Stomach (tissue), 8 donors: ENCODE measurements at regions not wholly inside any gene's neighbourhood (a gene's known extent, or its start where the extent isn't known, plus 50 kb on each side); places are given as distances from the start of the nearest gene placed in this dataset.

Experiments
- DNase-seq, 2 donors: peaks; one replicate each; pipeline versions ENCODE4 v3.0.0 to v3.0.0-alpha.2; 2013 to 2019
- H3K27ac ChIP-seq, 5 donors: fragments of 200-600 bp in 4 of 5; sonication (generic) in 4 of 5; one replicate each; pipeline ENCODE4 v1.5.1; 2013 to 2019; ENCODE audit warnings: mild to moderate bottlenecking in 1 of 5, moderate library complexity in 1 of 5
- H3K27me3 ChIP-seq, 3 donors: fragments of 200-600 bp; sonication (generic); one replicate each; pipeline ENCODE4 v1.5.1; 2017 to 2019; ENCODE audit warnings: mixed run types in 1 of 3
- H3K36me3 ChIP-seq, 4 donors: fragments of 200-600 bp; sonication (generic); 1 replicate in 3 of 4; 2 replicates in 1 of 4; pipeline ENCODE4 v1.5.1; 2016 to 2019
- H3K4me1 ChIP-seq, 4 donors: fragments of 200-600 bp; sonication (generic); one replicate each; pipeline ENCODE4 v1.5.1; 2016 to 2019
- H3K4me3 ChIP-seq, 4 donors: fragments of 200-600 bp; sonication (generic) in 3 of 4; one replicate each; pipeline ENCODE4 v1.5.1; 2016 to 2019; ENCODE audit warnings: mild to moderate bottlenecking in 1 of 4
- H3K9me3 ChIP-seq, 4 donors: fragments of 200-600 bp; sonication (generic); one replicate each; pipeline ENCODE4 v1.5.1; 2016 to 2019
- EP300 ChIP-seq: sonication (generic); formaldehyde crosslinking; IDR thresholded peaks from one replicate; pipeline ENCODE4 v1.6.1; 2017; ENCODE audit warnings: antibody characterized with exemption
- POLR2A ChIP-seq, 4 donors: fragments of 450-650 bp; IDR thresholded peaks; one replicate each; pipeline ENCODE4 v1.6.1; 2016; ENCODE audit warnings: antibody characterized with exemption in 4 of 4, control low read depth in 2 of 4, mild to moderate bottlenecking in 1 of 4, moderate library complexity in 1 of 4
- POLR2AphosphoS5 ChIP-seq, 3 donors: sonication (generic); formaldehyde crosslinking; IDR thresholded peaks; one replicate each; pipeline ENCODE4 v1.6.1; 2016; ENCODE audit warnings: antibody characterized with exemption in 3 of 3
- WGBS, 5 donors: extraction: QIAGEN DNeasy Blood & Tissue Kit in 3 of 5; methylation state at CpG; one replicate each; pipeline versions ENCODE4 v1.1.5 to v1.1.7; 2013 to 2018; 5-methylcytosine and 5-hydroxymethylcytosine counted together
- intact Hi-C: fragments of 100-400 bp; cut with DNase I; formaldehyde crosslinking; loops from one replicate; pipeline ENCODE4 v1.15.1; 2023; ENCODE audit warnings: low total_unique reads
- TF ChIP-seq, protein P1 (sequence below), 7 experiments: fragments of 450-650 bp in 4 of 7; fragments of 200-600 bp in 3 of 7; sonication (generic) in 3 of 7; IDR thresholded peaks; one replicate each; pipeline ENCODE4 v1.5.1; 2016 to 2019; ENCODE audit warnings: antibody characterized with exemption in 7 of 7, control low read depth in 2 of 7, mild to moderate bottlenecking in 1 of 7
- donor health status: healthy with polysubstance abuse.
- donor health status: Bipolar disorder and iron deficiency.
- donor health status: healthy.

DNA sequence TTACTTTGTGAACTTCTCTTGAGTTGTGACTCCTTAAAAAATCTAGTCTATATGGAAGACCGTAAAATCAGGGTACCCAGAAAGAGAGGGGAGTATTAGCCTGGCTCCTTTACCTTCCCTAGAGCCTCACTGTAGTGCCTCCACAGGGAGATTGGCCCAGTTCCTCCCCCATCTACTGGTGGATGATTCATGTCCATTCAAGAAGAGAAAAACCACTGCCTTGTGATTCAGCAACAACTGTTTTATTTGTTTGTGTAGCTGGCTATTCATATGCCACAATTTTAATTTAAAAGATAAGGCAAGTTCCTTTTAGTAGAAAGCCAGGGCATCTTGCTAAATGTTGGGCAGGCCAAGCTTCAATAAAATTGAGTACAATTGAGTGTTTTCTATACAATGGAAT is 221.8 kb upstream of the KCNIP4 start:
- intact Hi-C loops, result no loop called here
- H3K9me3 ChIP-seq, result no peaks in the 10 kb centered on the region
- no peak overlapping the region for H3K4me3 ChIP-seq
- no peaks in the 10 kb centered on the region for H3K36me3 ChIP-seq
- no peaks in the 10 kb centered on the region for H3K4me1 ChIP-seq
- 79 to 100% (median 89%) methylated on average over 1 of the region's 1 CpG for WGBS, 5 donors
- TF ChIP-seq EP300, result no peak
- no peak for TF ChIP-seq POLR2AphosphoS5 (IDR thresholded peaks at IDR 0.05)
- no peak for TF ChIP-seq POLR2A (IDR thresholded peaks at IDR 0.05)
- TF ChIP-seq, protein P1, sequence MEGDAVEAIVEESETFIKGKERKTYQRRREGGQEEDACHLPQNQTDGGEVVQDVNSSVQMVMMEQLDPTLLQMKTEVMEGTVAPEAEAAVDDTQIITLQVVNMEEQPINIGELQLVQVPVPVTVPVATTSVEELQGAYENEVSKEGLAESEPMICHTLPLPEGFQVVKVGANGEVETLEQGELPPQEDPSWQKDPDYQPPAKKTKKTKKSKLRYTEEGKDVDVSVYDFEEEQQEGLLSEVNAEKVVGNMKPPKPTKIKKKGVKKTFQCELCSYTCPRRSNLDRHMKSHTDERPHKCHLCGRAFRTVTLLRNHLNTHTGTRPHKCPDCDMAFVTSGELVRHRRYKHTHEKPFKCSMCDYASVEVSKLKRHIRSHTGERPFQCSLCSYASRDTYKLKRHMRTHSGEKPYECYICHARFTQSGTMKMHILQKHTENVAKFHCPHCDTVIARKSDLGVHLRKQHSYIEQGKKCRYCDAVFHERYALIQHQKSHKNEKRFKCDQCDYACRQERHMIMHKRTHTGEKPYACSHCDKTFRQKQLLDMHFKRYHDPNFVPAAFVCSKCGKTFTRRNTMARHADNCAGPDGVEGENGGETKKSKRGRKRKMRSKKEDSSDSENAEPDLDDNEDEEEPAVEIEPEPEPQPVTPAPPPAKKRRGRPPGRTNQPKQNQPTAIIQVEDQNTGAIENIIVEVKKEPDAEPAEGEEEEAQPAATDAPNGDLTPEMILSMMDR (IDR thresholded peaks at IDR 0.05), result no peak
- H3K27me3 ChIP-seq, result no peaks in the 10 kb centered on the region
- DNase-seq, result no peak
- no peak overlapping the region for H3K27ac ChIP-seq

- no peak for DNase-seq
- Histone ChIP-seq H3K9me3 (no peaks in the 10 kb centered on the region), H3K4me1 (no peaks in the 10 kb centered on the region), H3K4me3 (no peak overlapping the region), H3K27ac (no peak overlapping the region), H3K27me3 (no peaks in the 10 kb centered on the region), H3K36me3 (no peaks in the 10 kb centered on the region)
- 85 to 94% (median 89%) methylated on average over 4 of the region's 4 CpGs for WGBS, 5 donors
- intact Hi-C loops, result no loop called here
- no peak for TF ChIP-seq EP300
- TF ChIP-seq, protein P1 (IDR thresholded peaks at IDR 0.05), result no peak
- no peak for TF ChIP-seq POLR2AphosphoS5 (IDR thresholded peaks at IDR 0.05)
- TF ChIP-seq POLR2A (IDR thresholded peaks at IDR 0.05), result no peak
These were observed 218.6 kb upstream of the KCNIP4 start for GRCh38 chr4:22167201-22167600.

- 46 to 64% (median 62%) methylated on average over 5 of the region's 5 CpGs for WGBS, 5 donors
- no peaks in the 10 kb centered on the region for H3K27me3 ChIP-seq
- intact Hi-C loops, result no loop called here
- H3K36me3 ChIP-seq, result no peaks in the 10 kb centered on the region
- no peaks in the 10 kb centered on the region for H3K4me1 ChIP-seq
- H3K9me3 ChIP-seq, result peaks cover 0 to 30% (median 14%) of the 10 kb centered on the region in 4 donors
- no peak for DNase-seq
- TF ChIP-seq, protein P1 (IDR thresholded peaks at IDR 0.05), result no peak
- H3K27ac ChIP-seq, result no peak overlapping the region
- H3K4me3 ChIP-seq, result no peak overlapping the region
These were observed 213.9 kb upstream of the KCNIP4 start for GRCh38 chr4:22162454-22162853.

DNA sequence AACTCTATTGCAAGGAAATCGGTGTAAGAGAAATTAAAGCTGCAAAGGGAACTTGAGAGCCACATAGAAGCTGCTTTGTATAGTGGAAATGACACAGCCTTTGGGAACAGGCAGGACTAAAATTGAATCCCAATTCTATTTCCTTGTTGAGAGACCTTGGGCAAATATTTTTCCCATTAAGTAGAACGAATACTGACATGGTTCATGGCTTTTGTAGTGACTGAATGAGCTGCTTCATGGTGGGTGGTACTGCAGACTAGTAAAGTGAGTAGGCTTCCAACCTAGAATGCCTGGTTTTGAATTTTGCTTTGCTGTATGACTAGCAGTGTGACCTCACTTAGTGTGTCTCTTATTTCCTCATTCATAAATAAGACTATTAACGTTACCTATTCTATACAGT is 182.2 kb upstream of the KCNIP4 start:
- H3K36me3 ChIP-seq, result no peaks in the 10 kb centered on the region
- no peak overlapping the region for H3K4me3 ChIP-seq
- no peaks in the 10 kb centered on the region for H3K27me3 ChIP-seq
- no peaks in the 10 kb centered on the region for H3K9me3 ChIP-seq
- H3K4me1 ChIP-seq, result no peaks in the 10 kb centered on the region
- intact Hi-C loops, result no loop called here
- DNase-seq, result no peak
- no peak overlapping the region for H3K27ac ChIP-seq
- WGBS, 5 donors, result 69 to 84% (median 77%) methylated on average over 3 of the region's 3 CpGs
- TF ChIP-seq POLR2A (IDR thresholded peaks at IDR 0.05) (no peak), EP300 (no peak)
- TF ChIP-seq, protein P1 (IDR thresholded peaks at IDR 0.05), result no peak
